Central memory CD8-positive, alpha-beta T cell (primary cell): ENCODE measurements at regions not wholly inside any gene's neighbourhood (a gene's known extent, or its start where the extent isn't known, plus 50 kb on each side); places are given as distances from the start of the nearest gene placed in this dataset.
"Not testable (repeated sequence)": the region's sequence is repeated elsewhere in the genome, so short reads cannot be mapped to it uniquely, and the experiment has no call there.

Experiments
- ATAC-seq: fragments of 150-1000 bp; cut with Tn5 transposase; replicated peaks from 2 replicates; pipeline ENCODE4 v1.10.0; 2022; ENCODE audit warnings: mild to moderate bottlenecking, moderate FRiP score, moderate number of reproducible peaks; ENCODE audit not compliant: poor library complexity, severe bottlenecking; ENCODE audit errors: extremely low read depth
- DNase-seq, 2 donors: peaks; one replicate each; pipeline ENCODE4 v3.0.0; 2021; ENCODE audit warnings: low spot score in 2 of 2
- H3K27ac Mint-ChIP-seq: one replicate; pipeline ENCODE4 v1.8.0; 2022; ENCODE audit warnings: low read depth, mild to moderate bottlenecking, moderate library complexity, mixed read lengths
- H3K27me3 Mint-ChIP-seq: one replicate; pipeline ENCODE4 v1.8.0; 2022; ENCODE audit warnings: mixed read lengths
- H3K36me3 Mint-ChIP-seq: one replicate; pipeline ENCODE4 v1.8.0; 2022; ENCODE audit warnings: mild to moderate bottlenecking, moderate library complexity, mixed read lengths; ENCODE audit not compliant: insufficient read depth
- H3K4me1 Mint-ChIP-seq: one replicate; pipeline ENCODE4 v1.8.0; 2022; ENCODE audit warnings: mixed read lengths
- H3K4me3 Mint-ChIP-seq: one replicate; pipeline ENCODE4 v1.8.0; 2022; ENCODE audit warnings: mild to moderate bottlenecking, moderate library complexity, mixed read lengths
- H3K9me3 Mint-ChIP-seq: one replicate; pipeline ENCODE4 v1.8.0; 2022; ENCODE audit warnings: mixed read lengths

DNA sequence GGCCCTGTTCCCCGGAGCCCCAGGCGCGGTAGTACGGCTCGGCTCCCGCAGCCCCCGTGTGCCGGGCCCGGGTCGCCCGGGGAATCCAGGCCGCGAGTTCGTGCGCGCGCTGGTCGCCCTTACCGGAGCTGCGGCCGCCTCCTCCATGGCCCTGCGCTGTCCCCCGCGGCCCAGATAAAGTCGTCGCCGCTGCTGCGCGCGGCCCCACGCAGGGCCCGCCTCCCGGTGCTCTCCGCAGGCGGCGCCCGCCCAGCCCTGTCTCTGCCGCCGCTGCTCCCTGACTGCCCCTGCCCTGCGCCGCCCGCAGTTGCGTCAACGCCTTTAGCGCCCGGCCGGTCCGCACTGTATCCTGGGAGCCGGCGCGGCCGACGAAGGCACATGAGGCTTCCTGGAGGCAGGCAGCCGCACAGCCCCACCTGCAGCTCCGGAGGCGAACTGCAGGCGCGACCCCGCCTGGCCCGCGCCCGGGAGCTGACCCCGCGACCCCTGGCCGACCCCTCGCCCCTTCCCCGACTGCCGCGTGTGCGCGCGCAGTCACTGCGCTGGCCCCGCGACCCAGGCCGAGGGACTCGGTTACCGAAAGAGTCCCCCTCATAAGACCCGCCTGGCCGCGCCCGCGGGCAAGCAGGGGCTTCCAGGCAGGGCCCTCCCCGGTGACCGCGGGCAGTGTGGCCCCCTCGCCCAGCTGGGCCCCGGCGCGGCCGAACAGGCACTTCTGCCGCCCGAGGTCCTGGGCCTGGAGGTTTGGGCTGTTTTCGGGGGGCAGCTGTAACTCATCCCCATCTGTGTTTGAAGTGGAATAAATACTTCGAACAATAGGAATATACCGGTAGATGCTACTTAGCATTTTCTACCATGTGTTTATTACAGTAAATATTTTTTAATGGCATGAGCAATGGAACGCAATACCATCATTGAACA, 127.1 kb upstream of the ZNF746 start:
- Mint-ChIP-seq H3K9me3 (no peaks in the 10 kb centered on the region), H3K27me3 (peaks cover 21% of the 10 kb centered on the region), H3K4me1 (peaks cover 46% of the 10 kb centered on the region), H3K27ac (peak overlapping the region; percentile 87), H3K36me3 (peaks cover 29% of the 10 kb centered on the region), H3K4me3 (peak overlapping the region; percentile 98)
- peak; percentile 78 for ATAC-seq
- peak; percentile 83 to 88 for DNase-seq

DNA sequence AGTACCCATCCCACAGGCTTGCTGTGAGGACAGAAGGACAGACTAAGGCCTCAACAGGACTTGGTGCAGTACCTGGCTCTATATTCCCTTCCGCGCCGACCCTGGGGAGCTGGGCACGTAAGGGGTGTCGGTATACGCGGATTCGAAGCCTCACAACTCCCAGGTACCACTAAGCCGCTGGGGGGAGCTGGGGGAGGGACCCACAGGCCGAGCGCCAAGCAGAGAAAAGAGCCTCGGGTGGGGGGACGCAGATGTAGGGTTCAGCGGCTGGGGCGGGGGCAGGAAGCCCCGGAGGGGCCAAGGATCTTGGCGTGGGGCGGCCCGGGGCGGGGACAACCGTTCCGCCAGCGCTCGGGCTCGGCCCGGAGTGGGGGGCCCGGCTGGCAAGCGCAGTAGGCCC, 126.4 kb upstream of the ZNF746 start:
- Mint-ChIP-seq H3K4me3 (peak overlapping the region; percentile 98), H3K27me3 (peaks cover 21% of the 10 kb centered on the region), H3K27ac (peak overlapping the region; percentile 87), H3K4me1 (peaks cover 46% of the 10 kb centered on the region), H3K9me3 (no peaks in the 10 kb centered on the region), H3K36me3 (peaks cover 36% of the 10 kb centered on the region)
- DNase-seq (peak; percentile 21 to 24), ATAC-seq (peak; percentile 9)

DNA sequence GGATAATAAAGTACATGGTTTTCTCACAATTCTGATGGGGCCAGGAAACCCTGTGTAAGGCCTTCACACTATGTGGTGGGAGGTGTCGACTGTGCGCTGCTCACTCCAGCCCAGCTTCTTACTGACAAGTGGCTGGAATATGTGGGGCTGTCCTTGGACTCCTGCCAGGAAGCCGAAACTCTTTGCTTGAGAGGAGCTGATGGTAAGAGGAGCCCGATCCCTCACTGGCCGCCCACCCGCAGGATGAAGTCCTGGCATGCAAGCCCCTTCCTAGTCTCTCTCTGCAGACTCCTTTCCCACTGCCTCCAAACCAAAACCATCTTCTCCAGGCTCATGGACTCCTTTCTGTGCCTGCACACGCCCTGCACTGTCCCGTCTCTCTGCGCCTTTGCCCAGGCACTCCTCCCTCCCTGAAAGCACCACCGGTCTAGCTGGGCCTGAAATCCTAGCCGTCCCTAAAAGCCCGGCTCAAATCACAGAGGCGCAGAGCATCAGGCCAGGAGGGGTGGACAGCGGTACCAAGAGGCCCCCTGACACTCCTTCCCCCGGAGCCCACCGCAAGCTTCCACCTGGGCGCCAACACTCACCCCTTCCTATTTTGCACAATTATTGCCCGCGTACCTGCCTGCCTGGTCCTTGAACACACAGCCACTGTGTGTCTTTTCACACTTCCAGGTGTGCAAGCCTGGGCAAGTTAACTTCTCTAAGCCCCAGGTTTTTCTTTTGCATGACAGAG, 125.8 kb upstream of the ZNF746 start:
- H3K4me3 Mint-ChIP-seq: peak overlapping the region; percentile 98
- H3K27ac Mint-ChIP-seq: peak overlapping the region; percentile 87
- H3K36me3 Mint-ChIP-seq: peaks cover 41% of the 10 kb centered on the region
- peaks cover 46% of the 10 kb centered on the region for H3K4me1 Mint-ChIP-seq
- not testable (repeated sequence) for DNase-seq, H3K9me3 Mint-ChIP-seq, ATAC-seq
- H3K27me3 Mint-ChIP-seq: peaks cover 21% of the 10 kb centered on the region

DNA sequence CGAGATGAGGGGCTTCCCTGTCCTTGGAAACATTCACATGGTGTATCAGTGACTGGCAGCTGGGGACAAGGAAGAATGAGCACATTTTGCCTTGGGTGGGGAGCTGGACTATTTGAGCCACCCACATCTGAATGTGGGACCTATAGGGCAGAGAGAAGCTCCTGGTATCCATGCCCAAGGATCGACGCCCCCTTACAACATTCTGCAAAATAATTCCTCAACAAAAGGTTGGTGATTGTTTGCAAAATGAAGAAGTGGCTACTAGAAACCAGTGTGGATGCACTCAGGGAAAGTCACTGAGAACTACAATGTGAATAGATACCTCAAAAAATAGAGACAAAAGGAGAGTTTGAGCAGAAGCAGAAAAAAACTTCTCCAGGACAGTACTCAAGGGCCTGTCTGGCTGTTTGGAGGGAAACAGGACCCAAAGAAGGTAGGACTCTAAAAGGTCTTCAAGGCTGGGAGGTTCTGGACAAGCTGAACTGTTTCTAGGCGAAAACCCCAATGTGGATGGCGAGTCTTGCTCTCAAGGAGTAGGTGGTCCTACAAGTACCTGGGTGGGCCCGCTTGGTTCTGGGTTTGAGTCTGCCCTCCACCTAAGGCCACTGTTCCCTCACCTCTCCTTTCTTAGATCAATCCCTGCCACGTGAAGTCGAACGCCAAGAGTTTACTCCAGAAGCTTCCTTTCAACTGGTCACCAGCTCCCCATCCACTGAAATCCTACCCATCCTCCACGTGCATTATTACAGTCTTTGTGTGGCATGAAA, 125.0 kb upstream of the ZNF746 start:
- peaks cover 45% of the 10 kb centered on the region for H3K36me3 Mint-ChIP-seq
- no peak for DNase-seq
- H3K4me3 Mint-ChIP-seq: peak overlapping the region; percentile 98
- no peaks in the 10 kb centered on the region for H3K9me3 Mint-ChIP-seq
- H3K4me1 Mint-ChIP-seq: peaks cover 47% of the 10 kb centered on the region
- peaks cover 14% of the 10 kb centered on the region for H3K27me3 Mint-ChIP-seq
- ATAC-seq: no peak
- peak overlapping the region; percentile 87 for H3K27ac Mint-ChIP-seq

DNA sequence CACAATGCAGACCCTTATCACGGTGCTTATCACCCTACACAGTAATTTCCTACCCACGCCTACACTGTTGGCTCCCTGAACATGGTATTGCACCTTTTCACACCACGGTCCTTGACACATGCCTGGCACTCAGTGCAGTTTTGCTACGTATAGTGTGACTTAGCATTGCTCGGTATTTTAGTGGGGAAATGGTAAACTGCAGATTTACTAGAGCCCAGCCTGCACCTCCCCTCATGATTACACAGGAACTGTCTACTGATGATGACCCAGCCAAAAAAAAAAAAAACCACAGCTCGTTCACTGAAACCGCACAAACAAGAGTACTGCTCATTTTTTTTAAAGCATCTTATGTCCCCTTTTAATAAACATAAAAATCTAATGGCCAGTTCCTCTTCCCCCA, 124.2 kb upstream of the ZNF746 start:
- H3K36me3 Mint-ChIP-seq: peaks cover 51% of the 10 kb centered on the region
- peak; percentile 65 for ATAC-seq
- no peaks in the 10 kb centered on the region for H3K9me3 Mint-ChIP-seq
- H3K27me3 Mint-ChIP-seq: peaks cover 6% of the 10 kb centered on the region
- H3K4me3 Mint-ChIP-seq: peak overlapping the region; percentile 98
- DNase-seq: peak in 1 of 2 donors; percentile 57
- peak overlapping the region; percentile 87 for H3K27ac Mint-ChIP-seq
- H3K4me1 Mint-ChIP-seq: peaks cover 55% of the 10 kb centered on the region

DNA sequence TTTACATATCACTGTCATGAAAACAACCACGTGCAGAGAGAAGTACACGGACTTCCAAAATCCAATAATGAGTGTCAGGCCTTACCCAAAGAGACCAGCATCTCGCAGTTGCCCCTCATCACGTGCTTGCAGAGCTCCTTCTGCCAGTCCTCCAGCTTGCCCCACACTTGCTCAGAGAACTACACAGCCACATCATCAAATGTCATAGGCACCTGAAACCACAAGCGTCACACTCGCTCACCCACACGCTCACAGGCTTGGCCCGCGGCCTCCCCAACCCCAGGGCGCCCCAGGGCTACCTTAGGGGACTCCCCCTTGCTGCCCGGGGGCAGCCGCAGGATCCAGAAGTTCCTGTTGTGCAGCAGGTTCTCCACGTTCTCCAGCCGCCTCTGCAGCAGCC, 123.4 kb upstream of the ZNF746 start:
- Mint-ChIP-seq H3K4me1 (peaks cover 63% of the 10 kb centered on the region), H3K9me3 (no peaks in the 10 kb centered on the region), H3K27ac (peak overlapping the region; percentile 87), H3K27me3 (no peaks in the 10 kb centered on the region), H3K4me3 (peak overlapping the region; percentile 98), H3K36me3 (peaks cover 56% of the 10 kb centered on the region)
- ATAC-seq: peak; percentile 53
- peak; percentile 37 to 73 for DNase-seq

DNA sequence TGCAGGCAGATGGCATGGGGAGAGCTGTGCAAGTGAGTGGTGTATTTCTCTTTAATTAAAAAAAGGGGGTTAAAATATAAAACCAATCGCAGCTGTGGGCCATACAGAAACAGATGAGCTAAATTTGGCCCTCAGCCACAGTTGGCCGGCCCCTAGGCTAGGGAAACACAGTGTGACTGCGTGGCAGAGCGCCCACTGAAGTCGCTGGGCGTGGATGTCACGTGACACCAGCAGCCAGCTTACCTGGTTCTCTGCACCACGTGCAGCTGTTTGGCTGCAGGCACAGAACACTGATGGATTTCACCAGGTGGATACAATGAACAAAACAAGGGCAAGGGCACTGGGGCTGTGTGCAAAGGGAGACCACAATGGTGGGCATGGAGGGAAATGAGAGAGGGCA, 119.3 kb upstream of the ZNF746 start:
- no peaks in the 10 kb centered on the region for H3K27me3 Mint-ChIP-seq
- H3K4me3 Mint-ChIP-seq: no peak overlapping the region
- ATAC-seq: no peak
- H3K9me3 Mint-ChIP-seq: no peaks in the 10 kb centered on the region
- no peak for DNase-seq
- peaks cover 79% of the 10 kb centered on the region for H3K36me3 Mint-ChIP-seq
- no peak overlapping the region for H3K27ac Mint-ChIP-seq
- H3K4me1 Mint-ChIP-seq: peaks cover 54% of the 10 kb centered on the region

DNA sequence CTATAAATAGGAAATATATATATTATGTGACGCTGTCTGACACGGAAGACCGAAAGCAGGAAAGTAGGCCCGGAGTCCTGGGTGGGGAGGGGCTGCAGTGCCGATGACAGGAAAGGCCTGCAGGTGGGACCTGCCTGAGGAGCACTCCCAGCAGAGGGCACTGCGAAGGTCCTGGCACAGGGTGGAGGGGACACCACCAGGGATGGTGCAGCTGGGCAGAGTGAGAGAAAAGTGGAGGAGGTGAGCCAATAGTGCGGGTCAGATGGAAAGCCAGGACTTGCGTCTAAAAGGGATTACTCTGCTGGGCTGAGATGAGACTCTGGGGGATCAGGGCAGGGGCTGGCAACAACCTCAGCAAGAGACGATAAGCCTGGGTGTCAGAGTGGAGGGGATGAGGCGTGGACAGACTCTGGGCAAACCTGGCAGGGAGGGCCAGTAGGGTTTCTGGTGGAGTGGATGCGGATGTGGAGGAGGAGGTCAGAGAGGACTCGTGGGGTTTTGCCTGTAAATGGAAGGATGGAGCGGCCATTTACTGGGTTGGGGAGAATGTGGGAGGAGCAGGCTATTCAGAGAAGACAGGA, 118.2 kb upstream of the ZNF746 start:
- peaks cover 43% of the 10 kb centered on the region for H3K4me1 Mint-ChIP-seq
- peaks cover 78% of the 10 kb centered on the region for H3K36me3 Mint-ChIP-seq
- DNase-seq: no peak
- H3K27ac Mint-ChIP-seq: peak overlapping the region; percentile 63
- H3K9me3 Mint-ChIP-seq: no peaks in the 10 kb centered on the region
- no peaks in the 10 kb centered on the region for H3K27me3 Mint-ChIP-seq
- no peak overlapping the region for H3K4me3 Mint-ChIP-seq
- no peak for ATAC-seq

DNA sequence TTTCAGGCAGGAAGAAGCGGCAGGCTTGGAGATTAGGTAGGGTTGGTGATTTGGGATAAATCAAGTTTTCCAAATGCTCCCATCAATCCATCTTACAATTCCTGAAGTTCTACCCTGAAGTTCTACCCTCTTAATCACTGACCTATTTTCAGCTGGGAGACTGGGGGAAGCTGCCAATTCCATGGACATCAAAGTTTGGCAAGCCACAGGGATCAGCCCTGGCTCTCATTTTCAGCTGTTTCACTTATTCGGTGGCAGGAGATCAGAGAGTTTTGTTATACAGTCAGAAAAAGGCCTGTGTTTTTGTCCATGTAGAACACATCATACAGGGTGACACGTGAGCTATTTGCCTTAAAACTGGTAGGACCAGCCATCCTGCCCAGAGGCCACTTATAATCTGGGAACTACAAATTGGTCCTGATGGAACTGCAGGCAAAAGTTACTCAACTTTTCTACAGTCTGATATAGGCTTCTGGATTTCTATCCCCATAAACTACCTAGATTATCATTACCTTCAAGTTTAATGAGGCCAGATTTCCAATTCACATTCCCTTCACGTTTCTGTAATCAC, 112.9 kb upstream of the ZNF746 start:
- Mint-ChIP-seq H3K27me3 (no peaks in the 10 kb centered on the region), H3K4me1 (peaks cover 31% of the 10 kb centered on the region), H3K36me3 (peaks cover 64% of the 10 kb centered on the region), H3K27ac (no peak overlapping the region), H3K4me3 (no peak overlapping the region), H3K9me3 (no peaks in the 10 kb centered on the region)
- DNase-seq (no peak), ATAC-seq (no peak)

DNA sequence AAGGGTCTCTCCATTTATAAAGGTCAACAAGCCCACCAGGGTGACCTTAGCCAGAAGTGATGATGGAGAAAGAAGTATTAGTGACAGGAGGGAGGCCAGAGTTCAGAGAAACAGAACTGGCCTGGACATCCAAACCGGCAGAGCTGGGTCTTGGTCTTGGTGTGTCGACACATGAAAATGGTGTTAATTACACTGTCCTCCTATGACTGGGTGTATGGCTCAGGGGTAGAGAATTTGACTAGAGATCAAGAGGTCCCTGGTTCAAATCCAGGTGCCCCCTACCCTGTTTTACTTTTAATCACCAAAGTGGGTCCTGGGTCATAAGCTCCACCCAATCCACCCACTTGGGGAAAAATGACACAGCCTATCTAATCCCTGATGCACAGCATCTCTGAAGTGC, 110.6 kb upstream of the ZNF746 start:
- H3K27me3 Mint-ChIP-seq: no peaks in the 10 kb centered on the region
- DNase-seq (no peak), ATAC-seq (no peak)
- H3K4me1 Mint-ChIP-seq: peaks cover 21% of the 10 kb centered on the region
- peak overlapping the region; percentile 25 for H3K27ac Mint-ChIP-seq
- no peaks in the 10 kb centered on the region for H3K9me3 Mint-ChIP-seq
- H3K36me3 Mint-ChIP-seq: peaks cover 54% of the 10 kb centered on the region
- H3K4me3 Mint-ChIP-seq: no peak overlapping the region

DNA sequence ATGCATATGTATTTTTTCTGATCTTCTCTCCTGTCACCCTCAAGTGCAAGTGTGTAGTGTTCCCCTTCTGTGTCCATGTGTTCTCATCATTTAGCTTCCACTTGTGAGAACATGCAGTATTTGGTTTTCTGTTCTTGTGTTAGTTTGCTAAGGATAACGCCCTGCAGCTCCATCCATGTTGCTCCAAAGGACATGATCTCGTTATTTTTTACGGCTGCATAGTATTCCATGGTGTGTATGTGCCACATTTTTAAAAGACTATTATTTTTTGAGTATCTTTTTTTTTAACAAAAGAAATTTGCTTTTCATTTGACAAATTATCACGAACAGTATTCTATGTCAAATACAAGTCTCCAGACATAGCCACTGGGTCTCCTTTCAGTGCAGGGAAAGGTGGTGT, 110.1 kb upstream of the ZNF746 start:
- Mint-ChIP-seq H3K27ac (no peak overlapping the region), H3K27me3 (no peaks in the 10 kb centered on the region), H3K36me3 (peaks cover 51% of the 10 kb centered on the region), H3K9me3 (no peaks in the 10 kb centered on the region), H3K4me3 (no peak overlapping the region), H3K4me1 (peaks cover 21% of the 10 kb centered on the region)
- ATAC-seq (no peak), DNase-seq (no peak)

DNA sequence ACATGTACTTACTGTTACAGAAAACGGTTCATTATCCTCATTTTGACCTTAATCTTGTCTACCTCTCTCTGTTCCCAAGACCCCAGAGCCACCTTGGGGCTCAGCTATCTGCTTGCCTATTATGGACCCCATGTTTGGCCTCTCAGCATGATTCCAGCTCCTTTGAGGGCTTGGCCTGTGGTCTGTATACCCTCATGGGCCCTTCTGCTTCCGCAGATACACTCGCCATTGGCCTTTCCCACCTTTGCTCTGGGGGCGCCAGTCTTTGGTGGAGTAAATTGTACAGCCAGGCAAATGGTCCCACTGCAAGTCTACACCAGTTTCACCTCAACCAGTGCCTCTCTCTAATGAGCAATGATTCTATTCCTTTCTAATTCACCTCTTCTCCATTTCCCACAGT, 109.2 kb upstream of the ZNF746 start:
- Mint-ChIP-seq H3K27me3 (no peaks in the 10 kb centered on the region), H3K27ac (peak overlapping the region; percentile 83), H3K9me3 (no peaks in the 10 kb centered on the region), H3K4me3 (no peak overlapping the region), H3K36me3 (peaks cover 46% of the 10 kb centered on the region), H3K4me1 (peaks cover 22% of the 10 kb centered on the region)
- DNase-seq (no peak), ATAC-seq (no peak)
